GM12873 (cell line): ENCODE measurements at regions not wholly inside any gene's neighbourhood (a gene's known extent, or its start where the extent isn't known, plus 50 kb on each side); places are given as distances from the start of the nearest gene placed in this dataset.

Experiments
- TF ChIP-seq, protein P1 (sequence below): IDR thresholded peaks from 2 replicates; pipeline ENCODE4 v1.5.1; 2012; ENCODE audit warnings: low read depth, mild to moderate bottlenecking, moderate library complexity, low read length, control low read depth; ENCODE audit not compliant: insufficient read depth; ENCODE audit errors: missing control alignments

DNA sequence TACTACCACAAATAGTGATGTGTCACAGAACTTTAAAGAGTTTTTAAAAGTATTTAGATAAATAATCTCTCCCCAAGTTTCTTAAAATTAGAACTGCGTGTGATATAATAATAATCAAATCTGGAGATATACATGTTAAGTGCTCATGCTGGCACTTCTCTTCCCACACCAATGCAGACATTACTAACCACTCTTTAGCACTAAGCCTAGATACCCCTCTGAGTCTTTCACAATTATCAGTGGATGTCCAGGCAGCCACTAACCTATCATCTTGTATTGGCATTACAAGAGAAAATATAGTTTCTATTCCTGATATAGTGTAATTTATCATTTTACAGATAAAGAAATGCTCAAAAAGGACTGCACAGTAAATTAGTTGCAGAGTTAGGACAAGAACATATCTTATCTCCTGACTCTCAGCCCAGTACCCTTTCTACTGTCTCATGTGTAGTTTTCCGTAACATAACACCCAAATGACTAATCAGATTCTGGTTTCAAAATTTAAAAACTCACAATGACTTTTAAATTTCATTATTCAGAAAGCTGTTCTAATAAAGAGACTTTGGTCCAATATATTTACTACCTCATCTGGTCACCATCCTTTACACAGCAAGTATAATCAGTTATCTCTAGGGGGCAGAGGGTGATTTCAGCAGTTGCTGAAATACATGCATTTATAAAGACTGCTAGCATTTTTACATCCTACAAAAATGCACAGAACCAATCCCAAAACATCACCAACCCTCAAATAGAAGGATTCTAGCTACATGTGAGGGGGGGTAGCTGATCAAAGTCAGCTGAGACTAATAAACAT lies 215.5 kb upstream of the MCHR2 start:
- TF ChIP-seq, protein P1, sequence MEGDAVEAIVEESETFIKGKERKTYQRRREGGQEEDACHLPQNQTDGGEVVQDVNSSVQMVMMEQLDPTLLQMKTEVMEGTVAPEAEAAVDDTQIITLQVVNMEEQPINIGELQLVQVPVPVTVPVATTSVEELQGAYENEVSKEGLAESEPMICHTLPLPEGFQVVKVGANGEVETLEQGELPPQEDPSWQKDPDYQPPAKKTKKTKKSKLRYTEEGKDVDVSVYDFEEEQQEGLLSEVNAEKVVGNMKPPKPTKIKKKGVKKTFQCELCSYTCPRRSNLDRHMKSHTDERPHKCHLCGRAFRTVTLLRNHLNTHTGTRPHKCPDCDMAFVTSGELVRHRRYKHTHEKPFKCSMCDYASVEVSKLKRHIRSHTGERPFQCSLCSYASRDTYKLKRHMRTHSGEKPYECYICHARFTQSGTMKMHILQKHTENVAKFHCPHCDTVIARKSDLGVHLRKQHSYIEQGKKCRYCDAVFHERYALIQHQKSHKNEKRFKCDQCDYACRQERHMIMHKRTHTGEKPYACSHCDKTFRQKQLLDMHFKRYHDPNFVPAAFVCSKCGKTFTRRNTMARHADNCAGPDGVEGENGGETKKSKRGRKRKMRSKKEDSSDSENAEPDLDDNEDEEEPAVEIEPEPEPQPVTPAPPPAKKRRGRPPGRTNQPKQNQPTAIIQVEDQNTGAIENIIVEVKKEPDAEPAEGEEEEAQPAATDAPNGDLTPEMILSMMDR, result no peak

DNA sequence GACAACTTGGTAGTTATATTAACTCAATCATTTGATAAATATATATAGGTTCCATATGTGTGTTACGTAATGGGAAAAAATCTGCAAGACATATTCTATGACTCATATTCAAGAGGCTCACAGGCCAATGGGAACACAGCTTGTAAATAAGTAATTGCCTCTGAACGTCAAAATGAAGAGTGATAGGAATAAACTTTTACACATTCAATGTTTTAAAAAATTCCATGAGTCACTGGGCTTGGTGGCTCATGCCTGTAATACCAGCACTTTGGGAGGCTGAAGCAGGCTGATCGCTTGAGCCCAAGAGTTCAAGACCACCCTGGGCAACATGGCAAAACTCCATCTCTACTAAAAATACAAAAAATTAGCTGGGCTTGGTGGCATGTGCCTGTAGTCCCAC lies 209.4 kb upstream of the MCHR2 start:
- TF ChIP-seq, protein P1, result no peak

GRCh38 chr6:100202417-100203194 lies 208.6 kb upstream of the MCHR2 start:
- TF ChIP-seq, protein P1, result no peak

- TF ChIP-seq, protein P1, result no peak
Observed at GRCh38 chr6:100194535-100194934, 200.5 kb upstream of the MCHR2 start.

DNA sequence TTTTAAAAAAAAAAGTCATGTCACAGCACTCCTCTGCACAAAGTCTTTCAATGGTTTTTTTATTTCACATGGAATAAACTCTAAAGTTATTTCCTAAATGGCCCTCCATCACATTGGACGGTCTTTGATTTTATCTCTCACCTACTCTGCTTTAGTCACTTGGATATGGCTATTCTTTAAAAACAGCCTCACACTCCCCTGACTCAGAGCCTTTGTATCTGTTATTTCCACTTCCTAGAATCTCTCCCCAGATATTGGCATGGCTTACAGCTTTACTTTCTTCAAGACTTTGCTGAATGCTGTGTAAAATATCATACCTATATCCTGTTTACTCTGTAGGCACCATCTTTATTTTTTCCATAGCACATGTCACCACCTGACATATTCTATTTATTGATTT lies 194.7 kb upstream of the MCHR2 start:
- TF ChIP-seq, protein P1, result no peak

GRCh38 chr6:100186552-100186951 lies 192.5 kb upstream of the MCHR2 start:
- TF ChIP-seq, protein P1, result no peak

DNA sequence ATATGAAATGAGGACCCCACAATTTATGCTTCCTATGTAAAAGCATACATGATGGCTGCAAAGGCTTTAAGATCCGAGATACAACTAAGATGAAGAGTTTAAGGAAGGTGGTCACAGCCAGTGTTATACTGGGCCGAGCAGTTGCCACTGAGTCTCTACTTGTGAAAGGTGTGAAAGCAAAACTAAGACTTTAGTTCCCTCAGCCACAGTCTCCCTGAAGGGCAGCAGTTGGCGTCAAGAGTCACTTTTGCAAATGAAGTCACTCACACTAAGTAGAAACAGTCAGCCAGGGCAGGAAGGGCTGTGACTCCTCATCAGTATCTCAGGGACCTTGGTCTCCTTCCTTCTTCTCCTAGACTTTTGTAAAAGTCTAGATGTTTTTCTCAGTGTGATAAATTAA lies 191.6 kb upstream of the MCHR2 start:
- TF ChIP-seq, protein P1, result no peak
